ENCODE measurements at regions not wholly inside any gene's neighbourhood (a gene's known extent, or its start where the extent isn't known, plus 50 kb on each side); places are given as distances from the start of the nearest gene placed in this dataset.

- DNase-seq = no peak
Measured at GRCh38 chr2:82591718-82592117, 1867.4 kb downstream of the SUCLG1 start.

- no peak for DNase-seq
Measured at GRCh38 chr2:82576656-82577055, 1882.4 kb downstream of the SUCLG1 start.

GRCh38 chr2:82539280-82539621 is 1919.8 kb downstream of the SUCLG1 start:
- no peak for DNase-seq

GRCh38 chr2:82538590-82539279 is 1920.3 kb downstream of the SUCLG1 start:
- DNase-seq = no peak

GRCh38 chr2:82528288-82528687 is 1930.8 kb downstream of the SUCLG1 start:
- no peak for DNase-seq

- no peak for DNase-seq
Measured at GRCh38 chr2:82527124-82527523, 1932.0 kb downstream of the SUCLG1 start.

GRCh38 chr2:82526277-82526676 is 1932.8 kb downstream of the SUCLG1 start:
- DNase-seq = no peak

GRCh38 chr2:82525744-82526143 is 1933.3 kb downstream of the SUCLG1 start:
- no peak for DNase-seq

- DNase-seq = no peak
Measured at GRCh38 chr2:82524826-82525225, 1934.3 kb downstream of the SUCLG1 start.

GRCh38 chr2:82511894-82512293 is 1947.2 kb downstream of the SUCLG1 start:
- no peak for DNase-seq

- no peak for DNase-seq
Measured at GRCh38 chr2:82508702-82509101, 1950.4 kb downstream of the SUCLG1 start.

- no peak for DNase-seq
Measured at GRCh38 chr2:82507657-82508056, 1951.4 kb downstream of the SUCLG1 start.

GRCh38 chr2:82501217-82501616 is 1957.9 kb downstream of the SUCLG1 start:
- no peak for DNase-seq

GRCh38 chr2:82498777-82499443 is 1960.2 kb downstream of the SUCLG1 start:
- DNase-seq = no peak

GRCh38 chr2:82494739-82495138 is 1964.3 kb downstream of the SUCLG1 start:
- DNase-seq = no peak

GRCh38 chr2:82491591-82491990 is 1967.5 kb downstream of the SUCLG1 start:
- no peak for DNase-seq

GRCh38 chr2:82487354-82487753 is 1971.7 kb downstream of the SUCLG1 start:
- no peak for DNase-seq

GRCh38 chr2:82485701-82486100 is 1973.4 kb downstream of the SUCLG1 start:
- DNase-seq = no peak

- no peak for DNase-seq
Measured at GRCh38 chr2:82481207-82481606, 1977.9 kb downstream of the SUCLG1 start.

- no peak for DNase-seq
Measured at GRCh38 chr2:82478641-82479040, 1980.4 kb downstream of the SUCLG1 start.

GRCh38 chr2:82476094-82476493 is 1983.0 kb downstream of the SUCLG1 start:
- DNase-seq = no peak

- DNase-seq = no peak
Measured at GRCh38 chr2:82428251-82428650, 2030.8 kb downstream of the SUCLG1 start.

GRCh38 chr2:82412021-82412420 is 2047.1 kb downstream of the SUCLG1 start:
- DNase-seq = no peak

- DNase-seq = no peak
Measured at GRCh38 chr2:82411071-82411470, 2048.0 kb downstream of the SUCLG1 start.

- no peak for DNase-seq
Measured at GRCh38 chr2:82395531-82395930, 2063.5 kb downstream of the SUCLG1 start.
